Liver (tissue), 3 donors: ENCODE measurements at regions not wholly inside any gene's neighbourhood (a gene's known extent, or its start where the extent isn't known, plus 50 kb on each side); places are given as distances from the start of the nearest gene placed in this dataset.

ENCODE experiments used
- CTCF ChIP-seq: fragments of 150-350 bp; IDR thresholded peaks from 2 replicates; pipeline ENCODE4 v1.5.1; 2017; ENCODE audit warnings: improper control_type of control experiment, low read depth, low read length; ENCODE audit not compliant: missing input control
- EGR1 ChIP-seq, 2 donors: IDR thresholded peaks; 2 replicates each; pipeline ENCODE4 v1.6.1; 2016 to 2018; ENCODE audit warnings: antibody characterized with exemption in 2 of 2, low read depth in 2 of 2
- FOXA1 ChIP-seq: IDR thresholded peaks from 2 replicates; pipeline ENCODE4 v1.6.1; 2016; ENCODE audit warnings: antibody characterized with exemption
- JUND ChIP-seq, 2 donors: IDR thresholded peaks; 2 replicates each; pipeline ENCODE4 v1.6.1; 2016; ENCODE audit warnings: antibody characterized with exemption in 2 of 2
- MAX ChIP-seq: IDR thresholded peaks from 2 replicates; pipeline ENCODE4 v1.6.1; 2016; ENCODE audit warnings: antibody characterized with exemption
- RAD21 ChIP-seq, 2 donors: IDR thresholded peaks; 2 replicates each; pipeline ENCODE4 v1.6.1; 2016; ENCODE audit warnings: antibody characterized with exemption in 2 of 2, mild to moderate bottlenecking in 2 of 2
- TAF1 ChIP-seq: conservative IDR thresholded peaks from 2 replicates; pipeline ENCODE4 v1.6.1; 2016; ENCODE audit warnings: antibody characterized with exemption, mild to moderate bottlenecking
- YY1 ChIP-seq: IDR thresholded peaks from 2 replicates; pipeline ENCODE4 v1.6.1; 2016; ENCODE audit warnings: antibody characterized with exemption, mild to moderate bottlenecking
- ZBTB33 ChIP-seq: IDR thresholded peaks from 2 replicates; pipeline ENCODE4 v1.6.1; 2016; ENCODE audit warnings: antibody characterized with exemption
- donor health status: healthy.
- donor health status: healthy.

GRCh38 chr10:36704124-36704523, 421.3 kb upstream of the ANKRD30A start:
- TF ChIP-seq JUND (IDR thresholded peaks at IDR 0.05) (no peak), EGR1 (IDR thresholded peaks at IDR 0.05; ENCODE audit: low read depth in 2 of 2) (no peak), CTCF (no peak), MAX (no peak), RAD21 (IDR thresholded peaks at IDR 0.05) (no peak), FOXA1 (no peak), TAF1 (no peak), YY1 (no peak), ZBTB33 (no peak)
